HPDE6-E6E7 (cell line): ENCODE measurements at regions not wholly inside any gene's neighbourhood (a gene's known extent, or its start where the extent isn't known, plus 50 kb on each side); places are given as distances from the start of the nearest gene placed in this dataset.
"Not testable (repeated sequence)": the region's sequence is repeated elsewhere in the genome, so short reads cannot be mapped to it uniquely, and the experiment has no call there.

Source experiments
- DNase-seq: peaks from one replicate; pipeline ENCODE4 v3.0.0; 2011; ENCODE audit warnings: missing footprints; ENCODE audit errors: extremely low spot score

DNA sequence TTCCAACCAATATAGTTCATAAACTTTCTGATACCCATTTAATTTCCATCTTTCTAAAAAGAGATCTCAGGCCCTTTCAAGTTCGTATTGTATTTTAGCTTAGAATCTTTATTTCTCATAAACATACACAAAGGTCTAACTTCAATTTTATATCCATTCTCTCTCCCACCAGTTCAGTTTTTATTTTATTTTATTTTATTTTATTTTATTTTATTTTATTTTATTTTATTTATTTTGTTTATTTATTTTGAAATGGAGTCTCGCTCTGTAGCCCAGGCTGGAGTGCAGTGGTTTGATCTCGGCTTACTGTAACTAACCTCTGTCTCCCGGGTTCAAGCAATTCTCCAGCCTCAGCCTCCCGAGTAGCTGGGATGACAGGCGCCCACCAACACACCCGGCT lies 552.8 kb downstream of the SLITRK5 start:
- DNase-seq: no peak

GRCh38 chr13:88235441-88235840 lies 564.3 kb downstream of the SLITRK5 start:
- DNase-seq: no peak

DNA sequence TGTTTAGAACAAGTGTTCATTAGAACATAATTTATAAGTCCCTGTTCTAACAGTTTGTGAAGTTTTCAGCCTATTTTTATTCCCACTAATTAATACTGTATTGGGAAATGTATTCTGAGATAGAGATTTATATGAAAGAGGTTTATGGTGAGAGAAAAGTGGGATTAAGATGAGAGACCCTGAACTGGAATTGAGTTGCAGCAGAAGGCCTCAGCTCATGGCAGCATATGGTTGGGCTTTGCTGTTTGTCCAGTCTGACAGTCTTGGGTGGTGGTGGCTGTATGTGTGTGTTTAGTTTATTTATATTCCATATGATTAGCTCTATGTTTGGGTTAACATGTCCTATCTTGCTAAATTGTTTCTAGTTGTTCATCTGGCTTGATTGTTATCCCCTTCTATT lies 575.1 kb downstream of the SLITRK5 start:
- DNase-seq: peak; percentile 1

DNA sequence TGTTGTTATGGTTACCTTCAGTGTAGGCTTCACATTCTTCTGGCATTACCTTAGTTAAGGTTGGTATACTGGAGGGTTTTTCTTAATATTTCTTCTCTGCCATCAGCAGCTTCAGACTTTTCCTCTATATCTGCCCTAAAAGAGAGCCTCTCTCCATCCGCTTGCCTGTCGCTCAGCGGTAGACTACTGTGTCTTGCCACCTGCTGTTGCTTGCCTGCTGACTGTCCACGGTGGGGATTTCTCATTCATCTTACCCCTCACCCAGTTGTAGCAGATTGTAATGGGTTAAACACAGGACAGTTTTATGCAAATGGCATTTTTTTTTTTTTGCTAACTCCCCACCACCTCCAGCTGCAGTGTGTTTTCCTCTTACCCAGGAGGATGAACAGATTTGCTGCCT lies 577.2 kb downstream of the SLITRK5 start:
- DNase-seq: no peak

GRCh38 chr13:88257706-88258105 lies 586.5 kb downstream of the SLITRK5 start:
- DNase-seq: no peak

DNA sequence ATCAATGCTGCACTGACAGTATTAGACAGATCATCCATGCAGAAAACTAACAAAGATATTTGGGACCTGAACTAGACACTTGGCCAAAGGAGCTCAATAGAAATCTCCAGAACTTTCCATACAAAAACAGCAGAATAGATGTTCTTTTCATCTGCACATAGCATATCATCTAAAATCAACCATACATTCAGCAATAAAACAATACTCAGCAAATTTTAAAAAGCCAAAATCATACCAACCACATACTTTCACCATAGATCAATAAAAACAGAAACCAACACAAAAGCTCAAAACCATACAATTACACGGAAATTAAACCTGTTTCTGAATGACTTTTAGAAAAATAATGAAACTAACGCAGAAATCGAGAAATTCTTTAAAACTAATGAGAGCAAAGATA lies 592.6 kb downstream of the SLITRK5 start:
- DNase-seq: no peak

GRCh38 chr13:88281841-88282240 lies 610.7 kb downstream of the SLITRK5 start:
- no peak for DNase-seq

DNA sequence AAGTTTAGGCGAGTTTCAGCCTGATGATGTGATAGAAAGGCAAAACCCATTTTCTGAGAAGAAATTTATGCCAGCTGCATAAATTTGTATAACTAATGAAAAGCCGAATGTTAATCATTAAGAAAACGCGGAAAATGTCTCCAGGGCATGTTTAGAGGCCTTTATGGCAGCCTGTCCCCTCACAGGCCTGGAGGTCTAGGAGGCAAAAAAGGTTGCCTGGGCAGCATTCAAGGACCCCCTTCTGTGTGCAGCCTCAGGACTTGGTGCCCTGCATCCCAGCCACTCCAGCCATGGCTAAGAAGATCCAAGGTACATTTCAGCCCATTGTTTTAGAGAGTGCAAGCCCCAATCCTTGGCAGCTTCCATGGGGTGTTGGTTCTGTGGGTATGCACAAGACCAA lies 614.2 kb downstream of the SLITRK5 start:
- no peak for DNase-seq

DNA sequence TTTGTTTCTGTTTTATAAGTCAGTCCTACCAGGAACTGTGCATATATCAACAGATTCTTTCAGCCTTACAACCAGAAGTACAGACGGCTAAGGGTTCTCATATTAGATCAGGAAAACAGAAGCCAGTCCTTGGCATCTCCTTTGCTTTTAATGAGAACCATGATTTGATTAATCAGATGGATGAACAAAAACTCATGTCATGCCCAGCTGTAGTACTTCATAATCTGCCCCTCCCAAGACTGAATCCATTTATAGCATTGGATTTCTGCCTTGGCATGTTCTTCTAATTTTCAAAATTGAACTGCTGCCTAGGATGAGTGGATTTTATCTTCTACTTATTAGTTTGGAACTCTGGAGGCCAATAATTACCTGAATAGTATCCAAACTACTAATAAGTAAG lies 617.2 kb downstream of the SLITRK5 start:
- DNase-seq: no peak

- DNase-seq: not testable (repeated sequence)
Measured at GRCh38 chr13:88291731-88292130, 620.6 kb downstream of the SLITRK5 start.

GRCh38 chr13:88294368-88294767 lies 623.2 kb downstream of the SLITRK5 start:
- no peak for DNase-seq

DNA sequence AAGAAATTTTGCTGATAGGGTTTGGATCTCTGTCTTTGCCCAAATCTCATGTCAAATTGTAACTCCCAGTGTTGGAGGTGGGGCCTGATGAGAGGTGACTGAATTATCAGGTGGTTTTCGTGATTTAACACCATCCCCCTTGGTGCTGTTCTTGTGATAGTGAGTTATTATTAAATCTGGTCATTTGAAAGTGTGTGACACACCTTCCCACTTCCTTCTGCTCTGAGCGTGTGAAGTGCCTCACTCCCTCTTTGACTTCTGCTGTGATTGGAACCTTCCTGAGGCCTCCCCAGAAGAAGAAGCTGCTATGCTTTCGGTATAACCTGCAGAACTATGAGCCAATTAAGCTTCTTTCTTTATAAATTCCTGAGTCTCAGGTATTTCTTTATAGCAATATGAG lies 632.0 kb downstream of the SLITRK5 start:
- no peak for DNase-seq

DNA sequence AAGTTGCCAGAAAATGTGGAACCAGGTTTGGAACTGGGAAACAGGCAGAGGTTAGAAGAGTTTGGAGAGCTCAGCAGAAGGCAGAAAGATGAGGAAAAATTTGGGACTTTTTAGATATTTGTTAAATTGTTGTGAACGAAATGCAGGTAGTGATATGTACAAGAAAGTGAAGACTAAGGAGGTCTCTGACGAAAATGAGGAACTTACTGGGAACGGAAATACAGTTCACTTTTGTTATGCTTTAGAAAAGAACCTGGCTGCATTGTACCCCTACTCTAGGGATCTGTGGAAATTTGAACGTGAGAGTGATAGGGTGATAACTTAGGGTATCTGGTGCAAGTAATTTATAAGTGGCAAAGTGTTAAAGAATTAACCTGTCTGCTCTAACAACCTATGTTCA lies 632.4 kb downstream of the SLITRK5 start:
- no peak for DNase-seq

- DNase-seq: no peak
Measured at GRCh38 chr13:88314496-88314895, 643.3 kb downstream of the SLITRK5 start.

DNA sequence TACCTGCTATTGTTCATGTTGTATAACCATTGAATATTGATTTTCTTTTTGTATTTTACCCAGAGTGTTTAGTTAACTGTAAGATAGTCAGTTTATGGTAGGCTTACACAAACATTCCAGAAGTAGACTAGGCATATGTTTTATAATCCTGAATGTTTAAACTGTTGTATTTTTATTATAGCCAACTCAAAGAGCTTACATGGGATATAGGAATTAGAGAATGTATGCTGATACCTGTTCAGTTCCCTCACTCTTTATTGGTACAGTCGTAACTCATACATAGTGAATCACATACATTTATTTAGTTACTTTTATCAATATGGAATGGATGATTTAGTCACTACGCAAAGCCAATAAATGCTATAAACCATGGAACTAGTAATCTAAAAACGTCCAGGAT lies 657.9 kb downstream of the SLITRK5 start:
- DNase-seq: no peak

DNA sequence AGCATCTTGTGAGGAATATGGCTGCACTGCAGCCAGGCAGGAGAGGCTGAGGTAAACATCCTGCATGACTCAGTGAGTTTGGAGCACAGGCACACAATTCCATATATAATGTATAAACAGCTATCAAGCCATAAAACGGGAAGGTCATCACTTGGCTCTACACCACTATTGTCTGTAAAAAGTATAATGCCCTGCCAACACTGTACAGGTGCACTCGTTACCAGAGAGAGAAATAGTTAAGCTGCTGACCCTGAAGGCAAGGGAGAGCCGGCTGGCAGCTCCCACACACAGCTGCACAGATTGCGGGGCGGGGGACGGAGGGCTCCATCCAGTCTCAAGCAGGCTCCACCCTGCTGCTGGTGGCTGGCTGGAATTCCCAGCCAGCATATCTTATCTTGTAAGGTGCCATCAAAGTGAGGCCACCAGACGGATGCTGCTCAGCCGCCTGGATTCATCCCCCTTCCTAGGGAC lies 668.1 kb downstream of the SLITRK5 start:
- no peak for DNase-seq

DNA sequence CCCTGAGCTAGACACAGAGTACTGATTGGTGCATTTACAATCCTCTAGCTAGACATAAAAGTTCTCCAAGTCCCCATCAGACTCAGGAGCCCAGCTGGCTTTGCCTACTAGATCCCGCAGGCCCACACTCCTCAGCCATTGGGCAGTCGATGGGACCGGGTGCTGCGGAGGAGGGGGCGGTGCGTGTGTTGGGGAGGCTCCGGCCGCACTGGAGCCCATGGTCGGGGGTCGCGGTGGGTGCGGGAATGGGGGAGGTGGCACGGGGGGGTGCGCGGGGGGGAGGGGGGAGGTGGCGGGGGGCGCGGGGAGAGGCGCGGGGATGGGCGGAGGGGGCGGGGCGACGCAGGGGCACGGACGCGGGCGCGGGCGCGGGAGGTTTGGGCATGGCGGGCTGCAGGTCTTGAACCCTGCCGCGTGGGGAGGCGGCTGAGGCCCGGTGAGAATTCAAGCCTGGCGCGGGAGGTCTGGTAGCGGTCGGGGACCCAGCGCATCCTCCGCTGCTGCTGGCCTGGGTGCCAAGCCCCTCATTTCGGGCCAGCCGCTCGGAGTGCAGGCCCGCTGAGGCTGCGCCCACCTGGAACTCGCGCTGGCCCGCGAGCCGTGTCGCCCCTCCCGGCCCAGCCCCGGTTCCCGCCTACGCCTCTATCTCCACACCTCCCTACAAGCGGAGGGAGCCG lies 674.1 kb downstream of the SLITRK5 start:
- no peak for DNase-seq

- DNase-seq: no peak
Measured at GRCh38 chr13:88360761-88361160, 689.6 kb downstream of the SLITRK5 start.

DNA sequence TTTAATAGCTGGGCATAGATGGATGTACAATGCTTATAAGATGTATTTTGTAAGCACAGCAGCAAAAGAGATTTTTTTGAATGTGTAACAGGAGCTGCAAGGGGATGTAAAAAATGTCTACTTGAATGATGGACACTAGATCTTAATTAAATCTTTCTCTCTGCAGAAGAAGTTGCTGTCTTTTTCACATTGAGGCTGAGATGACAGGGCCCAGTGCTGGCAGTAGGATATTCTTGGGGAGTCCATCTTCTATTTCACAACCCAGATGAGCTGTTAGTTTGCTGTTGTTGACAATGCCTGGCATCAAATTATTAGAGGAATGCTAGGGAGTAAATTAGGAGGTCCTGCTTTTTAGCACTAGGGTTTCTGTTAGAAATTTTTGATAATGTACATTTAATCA lies 698.7 kb downstream of the SLITRK5 start:
- DNase-seq: no peak

- DNase-seq: no peak
Measured at GRCh38 chr13:88376760-88377388, 705.7 kb downstream of the SLITRK5 start.

DNA sequence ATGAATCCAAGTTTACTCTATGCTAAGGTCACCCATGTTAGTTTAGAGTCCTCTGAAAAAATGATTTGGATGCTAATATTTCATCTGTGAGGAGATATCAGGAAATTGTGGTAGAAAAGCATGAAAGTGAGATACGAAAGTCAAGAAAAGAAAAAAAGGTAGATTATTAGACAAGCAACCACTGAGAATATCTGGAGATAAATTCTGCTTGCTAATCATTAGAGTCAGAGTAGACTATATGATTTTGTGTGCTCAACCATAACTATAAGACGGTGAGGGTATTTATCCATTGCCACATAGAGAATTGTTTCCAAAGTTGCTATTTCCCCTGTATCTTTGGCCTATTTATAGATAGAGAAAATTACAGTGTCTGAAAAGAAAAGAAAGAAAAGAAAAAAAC lies 706.7 kb downstream of the SLITRK5 start:
- DNase-seq: no peak

DNA sequence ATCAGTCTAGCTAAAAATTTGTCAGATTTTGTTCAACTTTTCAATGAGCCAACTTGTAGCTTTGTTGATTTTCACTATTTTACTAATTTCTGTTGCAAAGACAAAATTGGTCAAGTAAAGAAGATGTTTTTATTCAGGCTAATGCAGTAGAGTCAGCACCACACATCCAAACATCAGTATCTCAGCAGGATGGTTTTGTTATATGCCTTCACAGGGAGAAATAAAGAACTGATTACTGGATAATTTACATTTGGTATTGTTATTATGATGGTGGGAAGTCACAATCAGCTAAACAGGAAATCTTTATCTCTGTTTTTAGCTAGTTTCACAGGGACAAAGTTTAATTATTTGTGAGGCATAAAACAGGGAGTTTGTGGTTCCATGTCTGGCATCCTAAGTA lies 713.4 kb downstream of the SLITRK5 start:
- no peak for DNase-seq

DNA sequence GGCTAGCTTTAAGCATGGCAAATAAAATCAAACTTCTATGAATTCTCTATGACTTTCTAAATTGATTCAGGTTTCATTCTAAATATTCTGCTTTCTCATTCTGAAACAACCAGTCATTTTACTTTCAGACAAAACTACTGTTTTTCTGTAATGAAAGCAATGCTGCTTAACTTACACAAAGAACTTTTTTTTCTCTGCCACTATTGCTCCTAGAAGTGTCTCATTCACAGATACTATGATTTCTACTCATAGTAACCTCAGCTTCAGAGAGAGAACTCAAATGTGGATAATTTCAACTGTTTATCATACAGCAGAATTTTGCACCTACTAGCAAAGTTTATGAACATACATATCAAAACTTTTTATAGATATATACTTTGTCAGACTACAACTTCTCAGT lies 724.6 kb downstream of the SLITRK5 start:
- no peak for DNase-seq

GRCh38 chr13:88411696-88412095 lies 740.5 kb downstream of the SLITRK5 start:
- no peak for DNase-seq
